22Rv1 (cell line): ENCODE measurements at regions not wholly inside any gene's neighbourhood (a gene's known extent, or its start where the extent isn't known, plus 50 kb on each side); places are given as distances from the start of the nearest gene placed in this dataset.

Experiments used
- ZFX ChIP-seq: fragments of 450-650 bp; IDR thresholded peaks from 2 replicates; pipeline ENCODE4 v1.6.1; 2017; ENCODE audit warnings: antibody characterized with exemption, borderline replicate concordance
- TF ChIP-seq, protein P1 (sequence below): fragments of 450-650 bp; IDR thresholded peaks from 2 replicates; pipeline ENCODE4 v1.5.1; 2017; ENCODE audit warnings: mild to moderate bottlenecking

DNA sequence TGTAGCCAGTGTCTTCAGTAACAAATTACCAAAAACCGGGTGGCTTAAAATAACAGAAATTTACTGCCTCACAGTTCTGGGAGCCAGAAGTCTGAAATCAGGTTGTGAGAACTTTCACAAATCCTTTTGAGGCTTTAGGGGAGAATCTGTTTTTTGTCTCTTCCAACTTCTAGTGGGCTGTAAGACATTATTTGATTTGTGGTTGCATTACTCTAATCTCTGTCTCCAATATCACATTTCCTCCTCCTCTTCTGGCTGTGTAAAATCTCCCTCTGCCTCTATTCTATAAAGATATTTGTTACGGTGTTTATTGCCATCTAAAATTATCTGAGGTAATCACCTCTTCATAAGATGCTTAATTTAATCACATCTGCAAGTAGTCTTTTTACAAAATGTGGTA, 1039.6 kb upstream of the LRRN3 start:
- TF ChIP-seq, protein P1, sequence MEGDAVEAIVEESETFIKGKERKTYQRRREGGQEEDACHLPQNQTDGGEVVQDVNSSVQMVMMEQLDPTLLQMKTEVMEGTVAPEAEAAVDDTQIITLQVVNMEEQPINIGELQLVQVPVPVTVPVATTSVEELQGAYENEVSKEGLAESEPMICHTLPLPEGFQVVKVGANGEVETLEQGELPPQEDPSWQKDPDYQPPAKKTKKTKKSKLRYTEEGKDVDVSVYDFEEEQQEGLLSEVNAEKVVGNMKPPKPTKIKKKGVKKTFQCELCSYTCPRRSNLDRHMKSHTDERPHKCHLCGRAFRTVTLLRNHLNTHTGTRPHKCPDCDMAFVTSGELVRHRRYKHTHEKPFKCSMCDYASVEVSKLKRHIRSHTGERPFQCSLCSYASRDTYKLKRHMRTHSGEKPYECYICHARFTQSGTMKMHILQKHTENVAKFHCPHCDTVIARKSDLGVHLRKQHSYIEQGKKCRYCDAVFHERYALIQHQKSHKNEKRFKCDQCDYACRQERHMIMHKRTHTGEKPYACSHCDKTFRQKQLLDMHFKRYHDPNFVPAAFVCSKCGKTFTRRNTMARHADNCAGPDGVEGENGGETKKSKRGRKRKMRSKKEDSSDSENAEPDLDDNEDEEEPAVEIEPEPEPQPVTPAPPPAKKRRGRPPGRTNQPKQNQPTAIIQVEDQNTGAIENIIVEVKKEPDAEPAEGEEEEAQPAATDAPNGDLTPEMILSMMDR, result no peak
- no peak for TF ChIP-seq ZFX
